Activated T-cell treated with anti-CD3 and anti-CD28 coated beads, Interleukin-2, amount 50 U/mL, for 4 hours (primary cell): ENCODE measurements at regions not wholly inside any gene's neighbourhood (a gene's known extent, or its start where the extent isn't known, plus 50 kb on each side); places are given as distances from the start of the nearest gene placed in this dataset.

ENCODE experiments used
- ATAC-seq, 2 donors: fragments of 200-7000 bp; cut with Tn5 transposase; one replicate each; pipeline ENCODE4 v1.10.0; 2021
- DNase-seq: peaks from one replicate; pipeline ENCODE4 v3.0.0-alpha.2; 2020
- H3K27me3 Mint-ChIP-seq: one replicate; pipeline ENCODE4 v1.8.0; 2021; ENCODE audit warnings: low read depth, mixed read lengths
- H3K36me3 Mint-ChIP-seq: one replicate; pipeline ENCODE4 v1.8.0; 2022; ENCODE audit warnings: mixed read lengths; ENCODE audit not compliant: insufficient read depth
- H3K4me1 Mint-ChIP-seq: one replicate; pipeline ENCODE4 v1.8.0; 2021; ENCODE audit warnings: low read depth, mixed read lengths
- H3K4me3 Mint-ChIP-seq: one replicate; pipeline ENCODE4 v1.8.0; 2021; ENCODE audit warnings: mild to moderate bottlenecking, moderate library complexity, mixed read lengths
- H3K9me3 Mint-ChIP-seq: one replicate; pipeline ENCODE4 v1.8.0; 2021; ENCODE audit warnings: mixed read lengths

DNA sequence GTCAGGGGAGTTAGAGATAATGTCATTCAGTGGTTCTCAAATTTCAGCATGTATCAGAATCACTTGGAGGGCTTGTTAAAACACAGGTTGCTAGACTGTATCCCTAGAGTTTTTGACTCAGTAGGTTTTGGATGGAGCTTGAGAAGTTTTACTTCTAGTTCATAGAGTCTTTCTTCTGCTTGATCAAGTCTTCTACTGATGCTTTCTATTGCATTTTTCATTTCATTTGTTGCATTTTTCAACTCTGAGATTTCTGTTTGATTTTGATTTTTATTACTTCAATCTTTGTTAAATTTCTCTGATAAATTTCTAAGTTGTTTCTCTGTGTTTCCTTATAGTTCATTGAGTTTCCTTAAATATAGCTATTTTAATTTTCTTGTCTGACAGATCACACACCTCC lies 361.4 kb downstream of the RAPGEF2 start:
- Mint-ChIP-seq H3K4me3 (no peak overlapping the region), H3K36me3 (no peaks in the 10 kb centered on the region), H3K27me3 (peaks cover 7% of the 10 kb centered on the region), H3K9me3 (peaks cover 22% of the 10 kb centered on the region), H3K4me1 (no peaks in the 10 kb centered on the region)
- DNase-seq, result no peak
- ATAC-seq, result no peak

- Mint-ChIP-seq H3K36me3 (no peaks in the 10 kb centered on the region), H3K4me1 (no peaks in the 10 kb centered on the region), H3K9me3 (no peaks in the 10 kb centered on the region)
These were observed 374.0 kb downstream of the RAPGEF2 start for GRCh38 chr4:159476886-159477285.

DNA sequence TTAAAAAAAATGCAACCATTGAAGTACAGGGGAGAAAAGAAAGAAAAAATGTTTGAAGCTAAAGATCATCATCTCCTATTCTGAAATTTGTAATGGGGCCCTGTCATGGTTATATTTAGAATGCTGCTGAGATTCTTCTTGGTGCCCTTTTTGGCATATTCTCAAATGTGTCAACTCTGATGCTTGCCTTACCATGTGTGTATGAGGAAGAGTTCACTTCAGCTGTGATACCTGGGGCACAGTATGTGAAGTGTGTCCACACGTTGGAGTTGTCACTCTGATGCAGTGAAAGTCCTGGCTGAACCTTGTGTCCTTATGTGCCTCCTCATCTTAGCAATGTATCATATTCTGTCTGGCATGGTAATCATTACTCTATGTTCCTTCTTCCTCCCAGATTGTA lies 377.9 kb downstream of the RAPGEF2 start:
- DNase-seq (no peak), ATAC-seq (no peak)
- no peaks in the 10 kb centered on the region for H3K4me1 Mint-ChIP-seq
- H3K27me3 Mint-ChIP-seq, result peaks cover 5% of the 10 kb centered on the region
- H3K4me3 Mint-ChIP-seq, result no peak overlapping the region
- no peaks in the 10 kb centered on the region for H3K9me3 Mint-ChIP-seq
- no peaks in the 10 kb centered on the region for H3K36me3 Mint-ChIP-seq

More at GRCh38 chr4:159476886-159477285, 374.0 kb downstream of the RAPGEF2 start:
- Mint-ChIP-seq H3K27me3 (peaks cover 4% of the 10 kb centered on the region), H3K4me3 (no peak overlapping the region)
- DNase-seq (no peak), ATAC-seq (no peak)

GRCh38 chr4:159481936-159482335 lies 379.1 kb downstream of the RAPGEF2 start:
- no peak for ATAC-seq
- Mint-ChIP-seq H3K27me3 (peaks cover 5% of the 10 kb centered on the region), H3K9me3 (no peaks in the 10 kb centered on the region), H3K4me1 (no peaks in the 10 kb centered on the region), H3K36me3 (no peaks in the 10 kb centered on the region), H3K4me3 (no peak overlapping the region)
- DNase-seq, result no peak

DNA sequence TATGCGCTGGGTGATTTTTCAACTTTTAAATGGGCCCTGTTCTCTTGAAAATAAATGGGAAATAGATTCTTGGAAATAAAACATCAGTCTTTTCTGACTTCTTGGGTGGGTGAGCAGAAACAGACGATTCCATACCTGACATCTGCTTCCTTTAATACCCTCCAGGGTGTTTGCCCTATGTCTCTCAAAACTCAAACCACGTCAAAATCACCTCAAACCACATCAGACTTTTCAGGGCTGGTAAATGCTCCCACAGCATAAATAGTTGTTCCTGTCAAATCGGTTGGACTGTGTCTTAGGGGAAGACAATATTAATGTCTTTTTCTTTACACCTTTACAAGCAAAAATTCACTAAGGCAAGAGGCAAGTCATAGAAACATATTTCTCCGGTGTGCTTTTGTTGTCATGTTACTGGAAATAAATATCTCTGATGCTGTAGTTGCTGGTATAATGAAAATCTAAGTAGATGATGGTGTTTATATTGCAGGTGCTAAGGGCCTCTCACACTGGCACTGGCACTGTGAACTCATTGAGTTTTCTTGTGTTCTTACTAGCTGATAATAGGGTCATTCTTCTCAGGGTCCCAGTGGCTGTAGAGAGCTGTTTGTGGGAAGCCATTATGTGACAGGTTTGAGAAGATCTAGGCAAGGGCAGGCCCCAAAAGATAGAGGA lies 380.4 kb downstream of the RAPGEF2 start:
- no peak for DNase-seq
- Mint-ChIP-seq H3K4me3 (no peak overlapping the region), H3K4me1 (no peaks in the 10 kb centered on the region), H3K9me3 (no peaks in the 10 kb centered on the region), H3K36me3 (no peaks in the 10 kb centered on the region), H3K27me3 (peaks cover 8% of the 10 kb centered on the region)
- no peak for ATAC-seq

GRCh38 chr4:159483782-159484741 lies 381.2 kb downstream of the RAPGEF2 start:
- H3K4me3 Mint-ChIP-seq, result no peak overlapping the region
- ATAC-seq, result no peak
- no peak for DNase-seq
- H3K27me3 Mint-ChIP-seq, result peaks cover 14% of the 10 kb centered on the region
- no peaks in the 10 kb centered on the region for H3K9me3 Mint-ChIP-seq
- no peaks in the 10 kb centered on the region for H3K36me3 Mint-ChIP-seq
- H3K4me1 Mint-ChIP-seq, result no peaks in the 10 kb centered on the region

DNA sequence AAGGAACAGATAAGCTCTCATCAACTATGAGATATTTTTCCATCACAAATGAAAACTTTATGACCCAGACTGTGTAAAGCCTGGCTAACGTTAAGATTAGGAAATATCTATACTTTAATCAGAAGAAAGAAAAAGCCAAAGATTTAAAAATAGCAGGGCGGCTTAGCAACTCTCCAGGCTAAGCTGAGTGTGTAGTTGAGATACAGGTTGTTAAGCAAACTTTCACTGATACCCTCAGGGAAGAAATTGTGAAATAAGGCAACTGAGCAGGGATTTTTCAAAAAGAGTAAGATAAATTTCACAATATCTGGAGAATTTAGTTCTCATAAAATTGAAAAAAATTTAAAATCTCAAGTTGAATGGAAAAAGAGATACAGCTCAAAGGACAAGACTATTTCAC lies 382.0 kb downstream of the RAPGEF2 start:
- ATAC-seq (no peak), DNase-seq (no peak)
- Mint-ChIP-seq H3K27me3 (peaks cover 11% of the 10 kb centered on the region), H3K9me3 (no peaks in the 10 kb centered on the region), H3K36me3 (no peaks in the 10 kb centered on the region), H3K4me3 (no peak overlapping the region), H3K4me1 (no peaks in the 10 kb centered on the region)

DNA sequence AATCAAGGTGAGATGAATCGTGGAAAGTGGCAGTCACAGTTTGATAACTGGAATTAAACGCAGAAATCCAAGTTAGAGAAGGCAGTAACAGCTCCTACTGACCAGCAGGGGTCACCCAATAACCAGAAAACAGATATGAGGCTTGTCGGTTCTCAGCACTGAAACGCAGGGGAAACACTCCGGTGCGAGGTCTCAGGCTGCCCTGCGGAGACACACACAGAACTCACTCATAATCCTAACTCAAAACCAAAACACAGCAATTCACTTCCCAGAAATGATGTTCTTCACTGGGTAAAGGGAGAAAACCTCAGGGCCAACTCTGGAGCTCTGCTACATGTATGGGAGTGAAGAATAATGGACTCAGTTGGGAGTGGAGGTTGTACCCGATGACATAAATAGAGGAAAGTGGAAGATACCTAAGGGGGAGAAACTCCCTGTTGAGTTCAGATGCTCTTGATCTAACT lies 384.4 kb downstream of the RAPGEF2 start:
- no peak for DNase-seq
- ATAC-seq, result peak; percentile 48 to 72
- Mint-ChIP-seq H3K4me1 (no peaks in the 10 kb centered on the region), H3K36me3 (no peaks in the 10 kb centered on the region), H3K4me3 (no peak overlapping the region), H3K9me3 (no peaks in the 10 kb centered on the region), H3K27me3 (peaks cover 11% of the 10 kb centered on the region)

- H3K36me3 Mint-ChIP-seq, result no peaks in the 10 kb centered on the region
- H3K9me3 Mint-ChIP-seq, result no peaks in the 10 kb centered on the region
- no peak overlapping the region for H3K4me3 Mint-ChIP-seq
- H3K27me3 Mint-ChIP-seq, result peaks cover 15% of the 10 kb centered on the region
- H3K4me1 Mint-ChIP-seq, result no peaks in the 10 kb centered on the region
- no peak for ATAC-seq
- DNase-seq, result no peak
These were observed 386.8 kb downstream of the RAPGEF2 start for GRCh38 chr4:159489646-159490045.

DNA sequence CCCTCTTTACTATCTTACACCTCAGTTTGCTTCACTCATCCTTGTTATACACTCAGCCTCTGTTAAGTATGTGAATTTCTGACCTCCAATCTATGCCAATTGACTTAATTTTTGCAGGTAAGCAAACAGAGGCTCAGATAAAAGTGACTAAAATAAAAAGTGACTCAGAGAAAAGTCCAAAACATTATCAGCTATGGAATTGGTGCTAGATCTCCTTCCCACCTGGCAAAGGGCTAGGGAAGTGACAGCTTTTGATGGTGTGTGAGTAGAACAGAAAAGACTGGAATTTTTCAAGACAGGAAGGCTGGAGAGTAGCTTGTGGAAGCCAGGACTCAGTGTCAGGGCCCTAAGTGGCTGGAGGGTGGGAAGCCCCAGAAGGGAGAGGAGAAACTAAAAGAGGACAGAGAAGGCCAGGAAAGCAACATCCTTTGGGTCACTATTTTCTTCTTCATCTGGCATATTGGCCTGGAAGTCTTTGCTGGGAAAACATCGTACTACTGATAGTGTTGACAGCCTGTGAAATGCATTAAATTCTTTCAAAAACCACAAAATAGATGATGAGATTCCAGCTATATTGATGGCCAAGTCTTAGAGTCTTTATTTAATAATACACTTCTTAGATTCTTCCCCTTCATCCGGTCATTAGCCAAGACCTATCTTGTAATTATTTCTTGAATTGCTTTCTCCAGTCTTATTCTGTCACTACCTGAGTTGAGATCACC lies 392.8 kb downstream of the RAPGEF2 start:
- ATAC-seq, result no peak
- Mint-ChIP-seq H3K4me3 (no peak overlapping the region), H3K4me1 (no peaks in the 10 kb centered on the region), H3K27me3 (peaks cover 4% of the 10 kb centered on the region), H3K9me3 (no peaks in the 10 kb centered on the region), H3K36me3 (no peaks in the 10 kb centered on the region)
- no peak for DNase-seq

GRCh38 chr4:159496248-159496647 lies 393.4 kb downstream of the RAPGEF2 start:
- Mint-ChIP-seq H3K4me3 (no peak overlapping the region), H3K27me3 (peaks cover 4% of the 10 kb centered on the region), H3K36me3 (no peaks in the 10 kb centered on the region), H3K9me3 (no peaks in the 10 kb centered on the region), H3K4me1 (no peaks in the 10 kb centered on the region)
- no peak for DNase-seq
- ATAC-seq, result no peak

DNA sequence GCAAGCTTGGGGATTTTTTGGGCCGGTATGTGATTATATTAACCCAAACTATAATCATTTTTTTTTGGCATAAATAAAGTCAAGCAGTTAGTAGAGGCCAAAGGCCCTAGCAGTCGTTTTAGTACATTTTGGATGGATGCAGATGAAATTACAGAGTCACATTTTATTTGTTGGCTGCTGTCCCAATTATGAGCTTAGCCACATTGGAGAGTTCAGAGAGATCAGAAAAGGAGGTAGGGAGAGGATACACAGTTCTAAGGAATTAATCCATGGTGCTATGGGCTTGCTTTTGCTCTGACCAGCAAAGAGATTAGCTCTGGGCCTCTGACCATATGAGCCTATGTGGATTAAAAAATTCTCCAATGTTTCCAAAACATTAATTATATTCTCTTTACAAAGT lies 395.1 kb downstream of the RAPGEF2 start:
- Mint-ChIP-seq H3K4me3 (no peak overlapping the region), H3K36me3 (no peaks in the 10 kb centered on the region), H3K27me3 (peaks cover 4% of the 10 kb centered on the region), H3K4me1 (no peaks in the 10 kb centered on the region), H3K9me3 (no peaks in the 10 kb centered on the region)
- DNase-seq (no peak), ATAC-seq (no peak)

DNA sequence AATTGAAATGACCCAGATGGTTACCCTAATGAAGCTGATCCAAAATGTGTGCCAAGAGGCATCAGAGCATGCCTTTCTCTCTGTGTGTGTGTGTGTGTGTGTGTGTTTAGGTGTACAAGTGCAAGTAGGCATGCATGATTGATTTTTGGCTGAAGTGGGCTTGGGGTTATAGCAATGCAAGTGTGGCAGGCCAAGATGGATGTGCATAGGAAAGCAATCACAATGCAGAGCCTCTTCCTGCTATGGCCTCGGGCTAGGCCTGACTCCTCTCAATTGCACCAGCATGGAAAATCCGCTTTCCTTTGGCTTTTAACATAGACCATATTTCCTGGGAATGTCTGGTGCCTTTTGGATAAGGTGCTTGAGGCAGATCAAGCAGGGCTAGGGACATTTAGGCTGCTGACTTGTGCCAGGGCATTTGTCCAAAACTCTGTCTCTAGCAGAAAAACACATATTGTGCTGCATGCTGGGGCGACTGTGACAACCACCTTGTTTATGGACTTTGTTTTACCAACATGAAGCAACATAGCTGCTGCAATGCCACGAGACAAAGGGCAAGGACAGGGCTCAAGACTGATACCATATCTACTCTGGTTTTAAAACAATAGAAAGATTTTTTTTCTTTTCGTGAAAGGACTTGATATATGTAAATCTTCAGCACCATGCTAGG lies 395.7 kb downstream of the RAPGEF2 start:
- no peak for DNase-seq
- peaks cover 4% of the 10 kb centered on the region for H3K27me3 Mint-ChIP-seq
- H3K4me3 Mint-ChIP-seq, result no peak overlapping the region
- no peaks in the 10 kb centered on the region for H3K9me3 Mint-ChIP-seq
- no peaks in the 10 kb centered on the region for H3K4me1 Mint-ChIP-seq
- ATAC-seq, result no peak
- no peaks in the 10 kb centered on the region for H3K36me3 Mint-ChIP-seq

GRCh38 chr4:159500861-159501260 lies 398.0 kb downstream of the RAPGEF2 start:
- H3K36me3 Mint-ChIP-seq, result no peaks in the 10 kb centered on the region
- peaks cover 9% of the 10 kb centered on the region for H3K27me3 Mint-ChIP-seq
- ATAC-seq, result no peak

More at GRCh38 chr4:159500861-159501260, 398.0 kb downstream of the RAPGEF2 start:
- Mint-ChIP-seq H3K4me1 (no peaks in the 10 kb centered on the region), H3K4me3 (no peak overlapping the region), H3K9me3 (no peaks in the 10 kb centered on the region)
- no peak for DNase-seq
